IPS-15b (cell line): ENCODE measurements at regions not wholly inside any gene's neighbourhood (a gene's known extent, or its start where the extent isn't known, plus 50 kb on each side); places are given as distances from the start of the nearest gene placed in this dataset.

Experiments used
- H3K27me3 ChIP-seq: one replicate; pipeline ENCODE4 v1.6.1; 2013; ENCODE audit warnings: low read length; ENCODE audit not compliant: control insufficient read depth, insufficient read depth
- H3K36me3 ChIP-seq: one replicate; pipeline ENCODE4 v1.6.1; 2013; ENCODE audit warnings: low read length; ENCODE audit not compliant: control insufficient read depth, insufficient read depth
- H3K4me1 ChIP-seq: one replicate; pipeline ENCODE4 v1.6.1; 2013; ENCODE audit warnings: mild to moderate bottlenecking, low read length; ENCODE audit not compliant: control insufficient read depth, insufficient read depth
- H3K4me3 ChIP-seq: one replicate; pipeline ENCODE4 v1.5.1; 2013; ENCODE audit warnings: low read depth, low read length
- H3K9ac ChIP-seq: one replicate; pipeline ENCODE4 v1.6.1; 2013; ENCODE audit warnings: low read depth, mild to moderate bottlenecking, low read length
- H3K9me3 ChIP-seq: one replicate; pipeline ENCODE4 v1.6.1; 2013; ENCODE audit warnings: mild to moderate bottlenecking, low read length; ENCODE audit not compliant: control insufficient read depth, insufficient read depth

DNA sequence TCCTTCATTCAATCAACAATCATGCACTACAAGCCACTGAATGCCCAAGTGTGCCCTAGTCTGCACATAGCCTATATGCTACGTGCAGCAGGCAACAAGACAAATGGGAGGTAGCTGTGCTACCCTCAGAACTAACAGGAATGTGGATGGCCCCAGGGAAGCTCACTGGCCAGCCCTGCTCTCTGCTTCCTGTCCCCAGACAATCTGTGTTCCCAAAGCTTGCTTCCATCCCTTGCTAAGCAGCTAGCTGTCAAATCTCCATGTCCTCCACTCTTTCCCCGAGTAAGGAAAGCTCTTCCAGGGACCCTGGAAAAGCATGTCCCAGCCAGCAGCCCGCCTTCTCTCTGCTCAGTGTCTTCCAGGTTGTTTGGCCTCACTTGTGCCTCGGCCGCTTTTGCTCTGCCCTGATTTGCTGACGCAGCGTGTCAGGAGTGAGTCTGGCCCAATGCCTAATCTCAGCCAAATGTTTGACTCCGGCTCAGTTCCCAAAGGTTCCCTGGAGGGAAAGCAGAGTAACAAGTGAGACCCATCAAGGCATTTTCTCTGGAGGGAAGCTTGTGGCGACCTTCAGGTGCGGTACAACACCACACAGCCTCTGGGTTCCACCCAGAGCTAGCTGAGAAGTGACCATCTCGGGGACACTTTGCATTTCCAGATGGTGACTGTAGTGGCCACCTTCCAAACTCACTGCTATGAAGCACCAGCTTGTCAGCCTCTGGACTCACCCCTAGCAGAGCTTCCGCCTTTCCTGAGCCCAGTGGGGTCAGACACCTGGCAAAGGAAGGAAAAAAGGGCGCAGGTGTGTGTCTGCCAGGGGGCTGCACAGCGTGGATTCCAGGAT, 243.4 kb downstream of the RHOU start:
- H3K27me3 ChIP-seq = no peaks in the 10 kb centered on the region

DNA sequence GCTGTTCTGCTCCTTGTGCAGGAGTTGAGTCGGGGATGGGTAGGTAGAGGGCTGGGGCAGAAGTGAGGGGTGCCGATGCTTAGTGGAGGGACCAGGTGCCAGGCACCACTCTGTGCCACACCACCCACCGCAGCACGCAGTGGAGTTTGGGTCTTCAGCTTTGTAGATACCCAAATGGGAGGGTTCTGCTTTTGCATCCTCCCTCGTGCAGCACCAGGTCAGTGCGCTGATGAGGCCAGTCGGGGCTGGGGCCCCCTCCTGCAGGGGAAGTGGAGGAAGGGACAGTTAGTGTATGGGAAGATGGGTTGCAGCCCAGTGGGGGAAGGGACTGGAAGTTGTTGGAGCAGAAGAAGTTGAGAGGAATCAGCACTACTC, 244.0 kb downstream of the RHOU start:
- Histone ChIP-seq H3K4me3 (no peak overlapping the region), H3K36me3 (no peaks in the 10 kb centered on the region), H3K27me3 (no peaks in the 10 kb centered on the region), H3K9me3 (no peaks in the 10 kb centered on the region), H3K9ac (no peak overlapping the region), H3K4me1 (no peaks in the 10 kb centered on the region)

More for the DNA sequence above, 243.4 kb downstream of the RHOU start:
- H3K4me1 ChIP-seq = no peaks in the 10 kb centered on the region
- H3K9ac ChIP-seq = no peak overlapping the region
- H3K36me3 ChIP-seq = no peaks in the 10 kb centered on the region
- no peaks in the 10 kb centered on the region for H3K9me3 ChIP-seq
- no peak overlapping the region for H3K4me3 ChIP-seq

DNA sequence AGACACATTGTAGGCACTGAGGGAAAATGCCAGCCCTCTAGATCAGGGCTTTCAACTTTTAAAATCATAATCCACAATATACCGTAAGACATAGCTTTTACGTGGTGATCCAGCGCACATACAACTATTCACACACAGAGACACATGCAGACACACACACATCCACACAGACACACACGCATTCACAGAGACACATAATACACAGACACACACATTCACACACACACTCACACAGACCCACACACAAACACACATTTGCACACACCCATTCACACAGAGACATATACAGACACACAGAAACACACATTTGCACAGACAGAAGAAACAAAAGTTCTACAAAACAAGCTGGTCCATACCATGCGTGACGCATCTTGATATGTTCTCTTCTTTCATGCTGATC, 244.5 kb downstream of the RHOU start:
- Histone ChIP-seq H3K4me3 (no peak overlapping the region), H3K4me1 (no peaks in the 10 kb centered on the region), H3K27me3 (no peaks in the 10 kb centered on the region), H3K9me3 (no peaks in the 10 kb centered on the region), H3K9ac (no peak overlapping the region), H3K36me3 (no peaks in the 10 kb centered on the region)

DNA sequence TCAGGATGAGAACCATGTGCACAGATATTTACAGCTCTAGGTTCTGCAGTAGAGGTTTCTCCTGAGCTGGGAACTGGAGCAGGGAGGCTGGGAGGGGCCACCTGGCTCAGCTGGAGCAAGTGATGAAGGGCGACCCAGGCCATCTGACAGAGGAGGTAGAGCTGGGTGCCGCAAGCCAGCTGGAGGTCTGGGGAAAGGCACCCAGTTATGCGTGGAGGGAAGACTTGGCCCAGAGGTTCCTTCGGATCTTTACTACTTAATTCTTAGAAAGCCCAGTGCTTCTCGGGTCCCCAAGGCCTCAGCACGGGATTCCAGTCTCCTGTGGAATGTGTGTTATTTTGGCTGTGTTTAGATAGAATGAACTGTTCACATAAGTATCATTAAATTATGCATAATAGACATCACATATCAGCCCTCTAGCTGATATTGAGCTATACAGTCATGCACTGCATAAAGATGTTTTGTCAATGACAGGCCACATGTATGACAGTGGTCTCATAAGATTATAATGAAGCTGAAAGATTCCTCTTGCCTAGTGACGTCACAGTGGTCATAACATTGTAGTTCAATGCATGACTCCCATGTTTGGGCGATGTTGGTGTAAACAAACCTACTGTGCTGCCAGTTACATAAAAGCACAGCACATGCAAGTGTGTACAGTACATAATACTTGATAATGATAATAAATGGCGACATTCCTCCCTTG, 245.1 kb downstream of the RHOU start:
- Histone ChIP-seq H3K9ac (no peak overlapping the region), H3K9me3 (no peaks in the 10 kb centered on the region), H3K4me3 (no peak overlapping the region), H3K27me3 (no peaks in the 10 kb centered on the region), H3K4me1 (no peaks in the 10 kb centered on the region), H3K36me3 (no peaks in the 10 kb centered on the region)

DNA sequence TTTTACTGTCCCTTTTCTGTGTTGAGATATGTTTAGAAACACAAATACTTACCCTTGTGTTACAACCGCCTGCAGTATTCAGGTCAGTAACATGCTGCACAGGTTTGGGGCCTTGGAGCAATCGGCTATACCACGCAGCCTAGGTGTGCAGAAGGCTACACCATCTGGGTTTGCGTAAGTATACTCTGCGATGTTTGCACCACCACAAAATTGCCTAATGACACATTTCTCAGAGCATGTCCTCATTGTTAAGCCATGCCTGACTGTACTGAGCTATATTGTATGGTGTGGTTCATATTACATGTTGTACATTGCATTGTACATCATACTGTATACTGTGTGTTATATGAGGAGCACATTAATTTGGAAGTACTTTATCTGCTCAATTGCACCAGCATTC, 247.4 kb downstream of the RHOU start:
- Histone ChIP-seq H3K4me1 (no peaks in the 10 kb centered on the region), H3K9ac (no peak overlapping the region), H3K9me3 (no peaks in the 10 kb centered on the region), H3K4me3 (no peak overlapping the region), H3K36me3 (no peaks in the 10 kb centered on the region), H3K27me3 (no peaks in the 10 kb centered on the region)

DNA sequence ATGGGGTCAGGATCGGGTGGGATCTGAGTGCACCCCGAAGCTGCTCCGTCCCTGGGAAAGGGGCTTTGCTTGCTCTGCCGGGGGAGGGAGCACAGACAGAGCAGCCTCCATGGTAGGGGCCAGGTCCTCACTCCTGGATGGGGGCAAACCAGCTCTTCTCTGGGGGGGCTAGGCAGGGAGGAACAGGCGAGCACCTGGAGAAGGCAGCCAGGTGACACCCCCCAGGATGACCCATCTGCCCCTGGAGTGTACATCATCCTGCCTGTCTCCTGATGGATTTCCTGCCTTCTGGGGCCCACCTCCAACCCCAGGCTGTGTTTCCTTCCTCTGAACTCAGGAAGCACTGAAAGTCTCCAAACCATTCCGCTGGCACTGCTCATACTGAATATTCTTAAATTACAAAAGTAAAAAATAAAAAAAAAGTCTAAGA, 248.0 kb downstream of the RHOU start:
- no peaks in the 10 kb centered on the region for H3K27me3 ChIP-seq
- no peaks in the 10 kb centered on the region for H3K4me1 ChIP-seq
- no peak overlapping the region for H3K9ac ChIP-seq
- H3K36me3 ChIP-seq = no peaks in the 10 kb centered on the region
- H3K4me3 ChIP-seq = no peak overlapping the region
- H3K9me3 ChIP-seq = no peaks in the 10 kb centered on the region

DNA sequence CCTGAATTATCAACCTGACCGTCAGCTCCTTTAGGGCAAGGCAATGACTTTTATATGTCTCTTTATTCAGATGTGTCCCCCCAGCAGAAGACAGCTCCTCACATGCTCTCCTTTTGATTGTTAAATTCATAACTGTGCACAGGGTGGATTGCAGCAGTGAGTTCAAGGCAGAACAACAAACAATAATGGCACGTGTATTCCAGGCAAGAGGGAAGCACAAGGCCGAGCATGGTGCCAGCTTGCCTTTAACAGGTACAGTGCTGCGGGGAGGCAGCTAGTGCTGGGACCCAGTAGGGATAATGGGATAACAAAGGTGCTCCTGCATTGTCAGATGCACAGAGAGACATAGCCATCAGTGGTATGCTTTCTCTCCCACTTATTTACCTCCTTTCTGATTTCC, 248.4 kb downstream of the RHOU start:
- H3K9ac ChIP-seq = no peak overlapping the region
- no peak overlapping the region for H3K4me3 ChIP-seq
- no peaks in the 10 kb centered on the region for H3K36me3 ChIP-seq
- no peaks in the 10 kb centered on the region for H3K9me3 ChIP-seq
- no peaks in the 10 kb centered on the region for H3K27me3 ChIP-seq
- no peaks in the 10 kb centered on the region for H3K4me1 ChIP-seq

DNA sequence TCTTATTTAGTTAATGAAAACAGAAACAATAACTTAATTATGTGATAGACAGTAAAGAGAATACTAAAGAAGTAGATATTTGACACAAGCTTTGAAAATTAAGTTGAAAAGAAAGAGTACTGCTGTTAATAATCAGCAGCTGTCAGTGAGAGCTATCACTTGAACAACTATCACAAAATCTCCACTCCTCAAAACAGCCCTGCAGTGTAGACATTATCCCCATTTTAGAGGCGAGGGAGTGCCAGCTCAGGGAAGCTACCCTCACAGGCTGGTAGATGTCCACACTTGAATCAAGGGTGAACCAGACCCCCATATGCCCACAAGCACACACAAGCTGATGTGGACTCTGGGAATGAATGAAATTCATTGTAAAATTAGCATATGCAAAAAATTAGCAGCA, 248.8 kb downstream of the RHOU start:
- Histone ChIP-seq H3K27me3 (peaks cover 1% of the 10 kb centered on the region), H3K36me3 (no peaks in the 10 kb centered on the region), H3K4me3 (no peak overlapping the region), H3K9me3 (no peaks in the 10 kb centered on the region), H3K4me1 (no peaks in the 10 kb centered on the region), H3K9ac (no peak overlapping the region)

DNA sequence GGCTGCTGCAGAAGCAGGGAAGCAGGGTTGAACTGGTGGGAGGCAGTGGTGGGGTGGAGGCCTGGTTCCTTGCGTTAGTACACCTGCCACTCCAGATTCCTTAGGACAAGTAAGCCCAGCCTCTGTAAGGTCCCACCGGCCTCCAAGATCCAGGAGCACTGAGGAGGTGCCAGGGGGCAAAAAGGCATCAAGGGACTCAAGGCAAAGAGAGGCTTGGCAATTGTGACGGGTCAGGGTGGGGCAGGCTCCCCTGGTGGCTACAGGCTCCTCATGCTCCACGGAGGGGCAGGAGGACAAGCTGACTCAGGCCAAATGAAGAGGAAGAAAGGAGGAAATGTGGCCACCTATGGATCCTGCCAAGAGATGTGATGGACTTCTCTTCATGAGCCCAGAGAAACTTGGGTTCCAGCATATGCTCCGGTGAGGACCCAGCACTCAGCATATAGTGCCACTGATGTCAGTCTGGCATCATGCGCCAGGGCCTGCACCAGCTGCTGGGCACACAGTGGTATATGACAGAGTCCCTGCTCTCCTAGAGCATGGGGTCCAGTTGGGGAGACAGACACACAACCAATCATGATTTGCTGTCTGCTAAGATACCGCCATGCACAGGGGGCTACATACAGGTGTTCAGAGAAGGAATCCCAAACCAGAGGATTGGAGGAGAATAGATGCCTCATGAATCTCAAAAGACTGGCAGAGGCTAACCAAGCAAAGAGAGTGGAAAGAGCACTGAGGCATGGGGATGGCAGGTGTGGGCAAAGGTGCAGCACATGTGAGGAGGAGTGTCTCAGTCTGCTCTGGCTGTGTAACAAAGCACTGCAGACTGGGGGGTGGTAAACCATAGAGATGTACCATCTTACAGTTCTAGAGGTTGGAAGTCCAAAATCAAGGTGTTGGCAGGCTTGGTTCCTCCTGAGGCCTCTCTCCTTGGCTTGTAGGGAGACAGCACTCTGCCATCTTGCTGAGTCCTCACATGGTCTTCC, 249.7 kb downstream of the RHOU start:
- H3K4me3 ChIP-seq = no peak overlapping the region
- H3K36me3 ChIP-seq = no peaks in the 10 kb centered on the region
- no peaks in the 10 kb centered on the region for H3K4me1 ChIP-seq
- no peaks in the 10 kb centered on the region for H3K9me3 ChIP-seq
- H3K9ac ChIP-seq = no peak overlapping the region
- H3K27me3 ChIP-seq = peaks cover 2% of the 10 kb centered on the region

DNA sequence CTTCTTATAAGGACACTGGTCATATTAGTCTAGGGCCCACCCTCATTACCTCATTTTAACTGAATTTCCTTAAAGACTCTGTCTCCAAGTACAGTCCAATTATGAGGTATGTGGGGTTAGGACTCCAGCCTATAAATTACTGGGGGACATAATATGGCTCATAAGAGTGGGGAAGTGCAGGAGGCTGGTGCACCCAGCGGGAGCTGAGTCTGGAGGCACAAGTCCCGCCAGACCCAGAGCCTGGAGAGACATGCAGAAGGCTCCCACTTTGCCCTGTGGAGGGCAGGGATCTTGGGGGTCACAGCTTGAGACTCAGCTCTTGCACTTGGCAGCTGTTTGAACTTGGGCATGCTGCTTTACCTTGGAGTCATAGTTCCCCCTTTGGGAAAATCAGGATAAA, 250.4 kb downstream of the RHOU start:
- Histone ChIP-seq H3K4me1 (no peaks in the 10 kb centered on the region), H3K27me3 (peaks cover 2% of the 10 kb centered on the region), H3K4me3 (no peak overlapping the region), H3K9ac (no peak overlapping the region), H3K9me3 (no peaks in the 10 kb centered on the region), H3K36me3 (no peaks in the 10 kb centered on the region)

DNA sequence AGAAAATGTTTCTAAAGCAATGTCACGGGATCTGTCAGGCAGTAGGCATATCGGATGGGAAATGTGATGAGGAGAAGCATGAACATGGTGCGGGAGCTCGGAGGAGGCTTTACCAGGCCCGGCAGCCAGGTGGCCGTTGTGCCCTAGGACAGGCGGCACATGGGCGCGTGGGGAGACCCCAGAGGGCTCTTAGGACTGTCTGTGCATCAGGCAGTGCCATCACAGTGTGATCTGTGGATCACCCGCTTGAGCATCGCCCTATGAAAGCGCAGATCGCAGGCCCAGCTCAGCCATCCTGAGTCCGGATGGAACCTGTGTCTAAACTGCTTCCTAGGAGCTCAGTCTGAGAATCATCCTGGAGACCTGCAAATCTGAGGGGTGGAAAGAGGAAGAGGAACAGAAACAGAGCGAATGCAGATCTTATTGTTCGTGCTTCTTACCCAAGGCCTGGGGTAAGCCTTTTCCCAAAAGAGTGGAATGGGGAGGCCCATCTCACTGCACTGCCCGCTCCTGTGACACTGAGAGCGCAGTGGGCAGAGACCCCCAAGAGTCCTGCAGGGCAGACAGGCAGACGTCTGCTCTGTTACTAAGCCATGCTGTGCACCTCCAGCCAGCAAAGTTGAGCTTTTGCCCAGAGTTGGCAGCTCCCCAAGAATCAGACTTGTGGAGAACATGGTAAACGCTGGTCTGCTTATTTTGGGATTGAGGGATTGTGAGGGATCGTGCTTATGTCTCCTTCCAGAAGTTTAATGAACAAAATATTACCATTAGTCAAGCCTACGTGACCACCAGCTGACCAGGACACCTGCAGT, 251.0 kb downstream of the RHOU start:
- Histone ChIP-seq H3K9ac (no peak overlapping the region), H3K4me3 (no peak overlapping the region), H3K27me3 (peaks cover 2% of the 10 kb centered on the region), H3K9me3 (no peaks in the 10 kb centered on the region), H3K4me1 (no peaks in the 10 kb centered on the region), H3K36me3 (no peaks in the 10 kb centered on the region)
